Dedifferentiated amniotic fluid mesenchymal stem cell (primary cell): ENCODE measurements at regions not wholly inside any gene's neighbourhood (a gene's known extent, or its start where the extent isn't known, plus 50 kb on each side); places are given as distances from the start of the nearest gene placed in this dataset.

Source experiments
- DNase-seq: peaks from one replicate; pipeline ENCODE4 v3.0.0-alpha.2; 2016; ENCODE audit errors: extremely low spot score

- DNase-seq, result no peak
These were observed 63.4 kb upstream of the SPTBN1 start for GRCh38 chr2:54392555-54393324.

GRCh38 chr2:54394392-54394791 is 61.7 kb upstream of the SPTBN1 start:
- DNase-seq, result no peak

- no peak for DNase-seq
These were observed 60.0 kb upstream of the SPTBN1 start for GRCh38 chr2:54396107-54396506.

DNA sequence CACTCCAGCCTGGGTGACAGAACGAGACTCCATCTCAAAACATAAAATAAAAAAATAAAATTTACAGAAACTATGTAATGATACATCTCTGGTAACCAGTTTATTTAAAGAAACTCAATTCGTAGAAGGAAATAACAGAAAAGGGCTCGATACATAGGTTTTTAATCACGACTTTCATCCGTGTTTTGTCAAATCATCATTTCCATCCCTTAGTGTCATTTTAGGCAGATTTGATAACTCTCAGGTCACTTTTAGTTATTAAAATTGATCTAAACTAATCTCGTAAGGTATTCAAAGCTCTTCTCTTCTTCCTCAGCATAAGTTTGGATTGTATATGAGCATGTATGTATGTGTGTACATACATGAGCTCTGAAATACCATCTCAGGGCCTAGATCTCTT is 59.3 kb upstream of the SPTBN1 start:
- DNase-seq, result no peak

GRCh38 chr2:54397426-54397825 is 58.7 kb upstream of the SPTBN1 start:
- no peak for DNase-seq

GRCh38 chr2:54401554-54401953 is 54.6 kb upstream of the SPTBN1 start:
- no peak for DNase-seq

DNA sequence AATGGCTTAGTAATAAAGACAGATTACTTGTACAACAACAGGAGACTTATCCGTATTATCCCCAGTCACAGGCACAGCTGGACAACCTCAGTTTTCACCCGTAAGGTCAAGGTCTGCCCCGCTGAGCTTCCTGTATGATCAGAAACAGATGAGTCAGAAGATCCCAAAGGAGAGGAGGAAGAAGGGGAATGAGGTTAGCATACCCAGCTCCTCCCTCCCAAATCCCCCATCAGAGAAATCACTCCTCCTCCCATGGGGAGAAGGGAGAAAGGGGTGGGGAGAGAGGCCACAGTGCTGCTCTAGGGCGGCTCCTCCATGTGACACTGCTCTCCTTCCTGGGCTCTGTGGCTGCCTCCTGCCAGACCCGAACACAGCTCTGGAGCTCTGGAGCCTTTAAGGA is 53.8 kb upstream of the SPTBN1 start:
- no peak for DNase-seq

DNA sequence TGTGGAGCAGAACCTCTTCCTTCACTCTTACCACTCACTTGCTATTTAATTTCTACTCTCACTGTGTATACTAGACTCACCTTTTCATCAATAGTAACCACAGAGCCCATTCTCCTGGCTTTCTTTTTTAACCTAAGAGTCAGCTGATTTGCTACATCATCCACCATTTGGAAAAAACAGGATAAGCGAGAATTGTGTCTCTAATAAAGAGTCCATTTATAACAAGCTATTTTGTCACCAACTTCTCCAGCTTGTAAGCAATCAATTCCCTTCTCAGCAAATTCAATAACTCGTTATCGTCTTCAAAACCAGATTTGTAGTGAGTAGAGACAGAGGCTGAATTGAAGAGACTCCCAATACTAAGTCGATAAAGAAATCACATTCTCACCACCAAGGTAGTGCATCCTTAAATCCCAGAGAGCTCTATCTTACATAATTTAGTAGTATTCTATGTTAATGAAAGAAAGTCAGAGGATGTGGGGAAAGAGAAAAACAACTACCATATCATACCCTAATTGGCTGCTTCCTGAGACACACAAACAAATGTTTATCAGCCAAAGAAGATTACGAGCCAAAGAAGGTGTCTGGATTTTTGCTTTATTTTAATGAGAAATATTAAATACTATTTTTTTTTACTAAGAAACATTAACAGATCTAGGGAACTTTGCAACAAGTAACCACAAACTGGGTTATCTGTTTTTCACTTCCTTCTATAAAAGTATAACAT is 52.5 kb upstream of the SPTBN1 start:
- DNase-seq, result no peak

- no peak for DNase-seq
These were observed 51.9 kb upstream of the SPTBN1 start for GRCh38 chr2:54404270-54404669.

DNA sequence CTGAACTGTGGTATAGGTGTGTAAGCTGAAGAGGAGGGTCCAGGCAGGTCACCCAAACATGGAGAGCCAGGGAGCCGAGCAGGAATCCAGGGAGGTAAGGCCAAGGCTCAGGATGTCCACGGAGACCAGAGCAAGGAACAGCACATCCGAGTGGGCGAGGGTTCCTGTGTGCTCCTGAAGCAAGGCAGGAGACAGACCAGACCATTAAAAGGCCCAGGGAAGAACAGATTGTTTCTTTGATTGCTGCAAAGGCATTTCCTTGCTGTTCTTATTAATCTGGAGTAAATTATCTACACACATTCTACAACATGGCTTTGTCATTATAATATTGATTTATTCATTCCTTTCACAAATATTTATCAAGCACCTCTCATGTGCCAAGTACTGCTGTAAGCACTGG is 50.1 kb upstream of the SPTBN1 start:
- no peak for DNase-seq
